NCI-H69 (cell line): ENCODE measurements at regions not wholly inside any gene's neighbourhood (a gene's known extent, or its start where the extent isn't known, plus 50 kb on each side); places are given as distances from the start of the nearest gene placed in this dataset.
"Not testable (repeated sequence)": the region's sequence is repeated elsewhere in the genome, so short reads cannot be mapped to it uniquely, and the experiment has no call there.

Experiments used
- DNase-seq: peaks from one replicate; lab custom pipeline; 2025; lab: John Stamatoyannopoulos, UW

GRCh38 chrX:122344816-122345215 lies 839.3 kb upstream of the GRIA3 start:
- no peak for DNase-seq

DNA sequence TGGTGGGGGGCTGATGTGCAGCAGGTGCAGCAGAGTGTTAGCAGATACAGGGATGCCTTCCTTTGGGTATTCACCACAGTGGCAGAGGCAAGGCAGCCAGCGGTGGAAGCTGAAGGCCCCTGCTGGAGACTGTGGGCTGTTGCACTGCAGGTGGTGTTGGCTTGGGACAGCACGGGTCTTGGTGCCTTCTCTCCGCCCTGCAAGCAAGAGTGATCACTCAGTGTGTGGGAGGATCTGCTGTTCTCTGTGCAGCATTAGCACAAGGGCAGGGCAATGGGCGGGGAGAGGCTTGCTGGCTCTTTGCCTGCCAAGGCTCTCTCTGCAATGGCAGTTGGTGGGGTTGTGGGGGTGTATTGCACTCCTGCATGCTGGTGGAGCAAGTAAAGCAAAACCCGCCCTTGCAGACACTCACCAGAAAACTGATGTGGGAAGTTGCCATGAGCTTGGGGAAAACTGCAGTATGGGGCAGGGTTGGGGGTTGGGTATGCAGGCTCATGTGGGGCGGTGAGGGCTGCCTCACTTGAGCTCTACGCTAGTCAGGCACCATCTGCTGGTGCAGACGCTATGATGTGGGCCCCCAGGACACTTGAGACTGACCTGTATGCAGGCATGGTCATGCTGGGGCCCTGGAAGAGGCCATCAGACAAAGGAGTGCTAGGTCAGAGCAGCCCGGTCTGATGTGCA lies 820.8 kb upstream of the GRIA3 start:
- no peak for DNase-seq

DNA sequence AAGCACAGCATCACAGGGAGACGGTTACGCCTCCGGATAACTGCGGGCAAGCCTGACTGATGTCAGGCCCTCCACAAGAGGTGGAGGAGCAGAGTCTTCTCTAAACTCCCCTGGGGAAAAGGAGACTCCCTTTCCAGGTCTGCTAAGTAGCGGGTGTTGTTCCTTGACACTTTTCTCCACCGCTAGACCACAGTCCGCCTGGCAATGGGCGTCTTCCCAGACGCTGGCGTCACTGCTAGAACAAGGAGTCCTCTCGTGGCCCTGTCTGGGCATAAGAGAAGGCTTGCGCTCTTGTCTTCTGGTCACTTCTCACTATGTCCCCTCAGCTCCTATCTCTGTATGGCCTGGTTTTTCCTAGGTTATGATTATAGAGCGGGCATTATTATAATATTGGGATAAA lies 808.5 kb upstream of the GRIA3 start:
- not testable (repeated sequence) for DNase-seq

DNA sequence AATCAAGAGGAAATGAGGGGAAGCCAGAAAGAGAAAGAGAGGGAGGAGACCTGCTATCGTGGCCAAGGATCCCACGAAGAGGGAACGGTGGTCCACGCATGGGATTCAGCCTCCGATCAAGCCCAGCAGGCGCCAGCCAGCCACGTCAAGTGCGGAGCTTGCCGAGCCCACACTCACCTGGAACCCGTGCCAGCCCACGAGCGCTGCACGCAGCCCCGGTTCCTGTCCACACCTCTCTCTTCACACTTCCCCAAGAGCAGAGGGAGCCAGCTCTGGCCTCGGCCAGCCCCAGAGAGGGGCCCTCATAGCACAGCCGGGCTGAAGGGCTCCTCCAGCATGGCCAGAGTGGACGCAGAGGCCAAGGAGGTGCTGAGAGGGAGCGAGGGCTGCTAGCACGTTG lies 795.1 kb upstream of the GRIA3 start:
- DNase-seq, result no peak

GRCh38 chrX:122418758-122419157 lies 765.3 kb upstream of the GRIA3 start:
- DNase-seq, result no peak

GRCh38 chrX:122421434-122422121 lies 762.5 kb upstream of the GRIA3 start:
- DNase-seq, result peak; percentile 2

GRCh38 chrX:122422547-122422946 lies 761.5 kb upstream of the GRIA3 start:
- DNase-seq, result no peak

- DNase-seq, result no peak
Measured at GRCh38 chrX:122434942-122435341, 749.1 kb upstream of the GRIA3 start.

- DNase-seq, result no peak
Measured at GRCh38 chrX:122439831-122440230, 744.2 kb upstream of the GRIA3 start.

- no peak for DNase-seq
Measured at GRCh38 chrX:122440832-122441231, 743.2 kb upstream of the GRIA3 start.

DNA sequence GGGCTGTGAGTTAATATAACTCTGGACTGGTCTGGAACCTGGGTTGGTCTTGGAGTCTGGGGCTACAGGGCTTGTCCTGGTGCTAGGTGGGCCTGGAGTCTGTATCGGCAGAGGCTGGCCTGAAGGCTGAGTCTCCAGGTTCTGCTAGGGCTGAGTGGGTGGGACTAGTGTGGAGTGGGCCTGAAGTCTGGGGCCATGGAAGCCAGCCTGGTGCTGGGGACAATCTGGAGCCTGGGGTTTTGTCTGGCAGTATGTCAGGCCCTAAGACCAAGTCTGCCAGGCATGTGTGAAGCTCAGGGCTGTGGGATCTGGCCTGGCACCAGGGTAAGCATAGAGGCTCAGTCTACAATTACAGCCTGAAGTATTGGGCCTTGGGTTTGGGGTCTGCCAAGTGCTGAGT lies 742.6 kb upstream of the GRIA3 start:
- no peak for DNase-seq

- no peak for DNase-seq
Measured at GRCh38 chrX:122445466-122445865, 738.6 kb upstream of the GRIA3 start.

DNA sequence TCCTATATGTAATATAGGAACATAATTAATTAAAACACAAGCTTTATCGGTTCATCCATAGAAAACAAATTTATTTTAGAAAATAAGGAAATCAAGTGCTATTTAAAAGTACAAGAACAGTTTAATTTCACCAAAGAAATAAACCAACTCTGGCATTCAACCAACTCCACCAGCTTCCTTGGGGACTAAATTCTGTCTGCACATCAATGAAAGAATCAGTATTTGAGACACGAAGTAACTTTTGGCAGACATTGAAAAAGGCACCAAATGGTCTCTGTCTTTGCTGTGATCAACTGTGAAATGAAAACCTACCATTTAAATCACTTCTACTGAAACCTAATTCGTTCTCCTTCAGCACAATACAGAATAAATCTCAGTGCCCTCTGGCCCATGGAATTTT lies 719.7 kb upstream of the GRIA3 start:
- DNase-seq, result no peak

- DNase-seq, result no peak
Measured at GRCh38 chrX:122475306-122475705, 708.8 kb upstream of the GRIA3 start.

DNA sequence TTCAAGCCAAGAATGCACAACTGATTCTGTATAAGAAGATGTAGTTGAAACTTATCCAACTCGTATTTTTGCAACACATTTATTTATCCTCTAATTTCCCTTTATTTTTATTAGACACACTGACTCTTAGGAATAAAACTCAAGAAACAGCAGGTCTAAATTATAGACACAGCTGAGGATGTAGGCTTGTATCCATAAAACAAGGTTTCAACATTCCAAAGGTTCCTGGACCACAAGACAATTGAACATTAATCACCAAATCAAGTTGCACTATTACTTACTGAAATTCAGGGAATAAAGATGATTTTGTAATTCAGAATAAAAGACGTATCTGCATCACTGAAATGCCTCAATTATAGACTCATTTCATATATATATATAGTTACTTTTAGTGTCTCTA lies 683.5 kb upstream of the GRIA3 start:
- no peak for DNase-seq

DNA sequence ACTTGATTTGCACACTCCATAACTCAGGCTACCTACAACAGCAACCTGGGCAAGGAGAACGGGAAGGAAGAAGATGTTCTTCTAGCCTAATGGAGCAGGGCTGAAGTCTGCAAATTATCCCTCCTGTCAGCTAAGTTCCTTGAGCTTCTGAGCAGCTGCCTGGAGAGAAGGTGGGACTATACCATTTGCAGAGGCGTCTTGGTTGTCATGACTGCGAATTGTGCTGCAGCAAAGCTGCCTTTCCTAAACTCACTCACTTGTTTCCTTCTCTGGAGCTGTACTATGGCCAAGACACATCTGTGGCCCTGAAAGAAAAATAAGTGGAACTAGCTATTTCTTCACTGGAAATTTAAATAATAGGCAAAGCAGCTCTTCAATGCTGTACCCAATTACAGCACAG lies 682.4 kb upstream of the GRIA3 start:
- DNase-seq, result no peak

GRCh38 chrX:122504026-122504425 lies 680.1 kb upstream of the GRIA3 start:
- no peak for DNase-seq

GRCh38 chrX:122512561-122513072 lies 671.5 kb upstream of the GRIA3 start:
- no peak for DNase-seq

- no peak for DNase-seq
Measured at GRCh38 chrX:122517786-122518185, 666.3 kb upstream of the GRIA3 start.

- no peak for DNase-seq
Measured at GRCh38 chrX:122545778-122546177, 638.3 kb upstream of the GRIA3 start.

GRCh38 chrX:122546269-122546668 lies 637.8 kb upstream of the GRIA3 start:
- DNase-seq, result no peak

DNA sequence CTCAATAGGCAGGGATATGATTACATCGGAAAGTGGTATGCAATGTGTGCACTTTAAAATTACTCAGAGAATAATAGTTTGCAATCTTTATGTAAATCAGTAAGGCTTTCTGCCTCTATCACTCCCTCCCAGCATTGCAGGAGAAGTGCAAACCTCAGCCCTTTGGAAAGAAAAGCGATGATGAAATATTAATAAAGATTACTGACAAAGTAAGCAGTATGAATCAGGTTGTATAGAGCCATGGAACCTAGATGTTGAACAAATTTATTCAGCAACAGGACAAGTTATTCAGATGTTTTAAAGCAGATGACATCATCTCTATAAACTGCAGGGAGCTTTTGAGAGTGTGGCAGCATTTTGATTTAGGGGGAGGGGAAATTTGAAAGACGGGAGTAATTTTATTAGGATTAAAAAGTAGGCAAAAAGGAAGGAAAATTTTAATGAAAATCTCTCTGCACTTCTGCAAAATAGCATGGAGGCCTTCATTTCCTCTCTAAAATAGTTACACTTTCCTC lies 631.7 kb upstream of the GRIA3 start:
- DNase-seq, result no peak

DNA sequence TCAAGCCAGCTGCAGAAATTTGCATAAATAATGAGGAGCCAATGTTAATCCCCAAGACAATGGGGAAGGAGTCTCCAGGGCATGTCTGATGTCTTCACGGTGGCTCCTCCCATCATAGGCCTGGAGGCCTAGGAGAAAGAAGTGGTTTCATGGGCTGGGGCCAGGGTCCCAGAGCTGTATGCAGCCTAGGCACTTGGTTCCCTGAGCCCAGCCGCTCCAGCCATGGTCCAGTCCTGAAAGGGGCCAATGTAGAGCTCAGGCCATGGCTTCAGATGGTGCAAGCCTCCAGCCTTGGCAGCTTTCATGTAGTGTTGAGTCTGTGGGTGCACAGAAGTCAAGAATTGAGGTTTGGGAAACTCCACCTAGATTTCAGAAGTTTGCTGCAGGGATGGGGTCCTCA lies 628.2 kb upstream of the GRIA3 start:
- no peak for DNase-seq

DNA sequence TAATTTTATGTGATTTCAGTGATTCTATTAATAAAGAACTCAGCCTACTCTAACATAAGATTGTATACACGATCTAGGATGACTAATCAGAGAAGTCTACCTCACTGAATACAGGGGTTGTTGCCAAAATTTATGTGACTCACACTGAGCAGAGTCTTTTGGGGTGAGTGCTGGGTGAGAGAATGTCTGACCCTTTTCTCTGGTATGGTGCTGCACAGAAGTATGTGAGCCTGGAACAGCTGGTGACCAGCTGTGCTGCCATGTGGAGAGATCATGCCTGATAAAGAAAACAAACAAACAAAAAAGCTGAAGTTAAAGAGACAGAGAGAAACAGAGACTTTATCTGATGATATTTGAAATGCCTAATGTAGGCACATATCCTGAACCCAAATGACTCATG lies 618.1 kb upstream of the GRIA3 start:
- peak; percentile 15 for DNase-seq
